ENCODE measurements at regions not wholly inside any gene's neighbourhood (a gene's known extent, or its start where the extent isn't known, plus 50 kb on each side); places are given as distances from the start of the nearest gene placed in this dataset.

- DNase-seq (ENCODE audit: extremely low spot score, unreplicated experiment): no peak
- no peaks in the 10 kb centered on the region for H3K36me3 Mint-ChIP-seq
- TF ChIP-seq CTCF (conservative IDR thresholded peaks at IDR 0.05): no peak
- H3K9me3 Mint-ChIP-seq: no peaks in the 10 kb centered on the region
- no peak overlapping the region for H3K27ac Mint-ChIP-seq
- H3K4me1 Mint-ChIP-seq (ENCODE audit: unreplicated experiment): no peaks in the 10 kb centered on the region
- peaks cover 3% of the 10 kb centered on the region for H3K27me3 Mint-ChIP-seq
- H3K4me3 Mint-ChIP-seq: no peak overlapping the region
Observed at GRCh38 chr13:87783366-87783765, 112.2 kb downstream of the SLITRK5 start.

- Mint-ChIP-seq H3K4me1 (ENCODE audit: unreplicated experiment) (no peaks in the 10 kb centered on the region), H3K27me3 (no peaks in the 10 kb centered on the region), H3K9me3 (no peaks in the 10 kb centered on the region), H3K27ac (no peak overlapping the region), H3K36me3 (no peaks in the 10 kb centered on the region), H3K4me3 (no peak overlapping the region)
- DNase-seq (ENCODE audit: extremely low spot score, unreplicated experiment): no peak
- no peak for TF ChIP-seq CTCF (conservative IDR thresholded peaks at IDR 0.05)
Observed at GRCh38 chr13:87788363-87788762, 117.2 kb downstream of the SLITRK5 start.

- no peaks in the 10 kb centered on the region for H3K9me3 Mint-ChIP-seq
- H3K4me3 Mint-ChIP-seq: no peak overlapping the region
- H3K4me1 Mint-ChIP-seq (ENCODE audit: unreplicated experiment): no peaks in the 10 kb centered on the region
- H3K27me3 Mint-ChIP-seq: no peaks in the 10 kb centered on the region
- no peaks in the 10 kb centered on the region for H3K36me3 Mint-ChIP-seq
- DNase-seq (ENCODE audit: extremely low spot score, unreplicated experiment): no peak
- H3K27ac Mint-ChIP-seq: no peak overlapping the region
- no peak for TF ChIP-seq CTCF (conservative IDR thresholded peaks at IDR 0.05)
Observed at GRCh38 chr13:87792878-87793277, 121.7 kb downstream of the SLITRK5 start.

- no peaks in the 10 kb centered on the region for H3K36me3 Mint-ChIP-seq
- no peak overlapping the region for H3K27ac Mint-ChIP-seq
- TF ChIP-seq CTCF (conservative IDR thresholded peaks at IDR 0.05): no peak
- DNase-seq (ENCODE audit: extremely low spot score, unreplicated experiment): no peak
- H3K4me1 Mint-ChIP-seq (ENCODE audit: unreplicated experiment): no peaks in the 10 kb centered on the region
- no peak overlapping the region for H3K4me3 Mint-ChIP-seq
- H3K27me3 Mint-ChIP-seq: no peaks in the 10 kb centered on the region
- H3K9me3 Mint-ChIP-seq: no peaks in the 10 kb centered on the region
Observed at GRCh38 chr13:87798536-87798935, 127.4 kb downstream of the SLITRK5 start.

- Mint-ChIP-seq H3K27ac (no peak overlapping the region), H3K4me3 (peak overlapping the region; percentile 69), H3K9me3 (no peaks in the 10 kb centered on the region), H3K4me1 (ENCODE audit: unreplicated experiment) (no peaks in the 10 kb centered on the region), H3K36me3 (no peaks in the 10 kb centered on the region), H3K27me3 (no peaks in the 10 kb centered on the region)
- DNase-seq (ENCODE audit: extremely low spot score, unreplicated experiment): no peak
- TF ChIP-seq CTCF (conservative IDR thresholded peaks at IDR 0.05): no peak
Observed at GRCh38 chr13:87810391-87810801, 139.2 kb downstream of the SLITRK5 start.

GRCh38 chr13:87810920-87811344 lies 139.8 kb downstream of the SLITRK5 start:
- Mint-ChIP-seq H3K27me3 (no peaks in the 10 kb centered on the region), H3K27ac (no peak overlapping the region), H3K9me3 (no peaks in the 10 kb centered on the region), H3K4me1 (ENCODE audit: unreplicated experiment) (no peaks in the 10 kb centered on the region), H3K4me3 (no peak overlapping the region), H3K36me3 (no peaks in the 10 kb centered on the region)
- DNase-seq (ENCODE audit: extremely low spot score, unreplicated experiment): no peak
- no peak for TF ChIP-seq CTCF (conservative IDR thresholded peaks at IDR 0.05)

Data from type B pancreatic cell (in vitro differentiated cells).